Fibroblast of peridontal ligament (primary cell): ENCODE measurements at regions not wholly inside any gene's neighbourhood (a gene's known extent, or its start where the extent isn't known, plus 50 kb on each side); places are given as distances from the start of the nearest gene placed in this dataset.

Source experiments
- DNase-seq: peaks from one replicate; pipeline ENCODE4 v3.0.0-alpha.2; 2010; ENCODE audit errors: extremely low read depth

DNA sequence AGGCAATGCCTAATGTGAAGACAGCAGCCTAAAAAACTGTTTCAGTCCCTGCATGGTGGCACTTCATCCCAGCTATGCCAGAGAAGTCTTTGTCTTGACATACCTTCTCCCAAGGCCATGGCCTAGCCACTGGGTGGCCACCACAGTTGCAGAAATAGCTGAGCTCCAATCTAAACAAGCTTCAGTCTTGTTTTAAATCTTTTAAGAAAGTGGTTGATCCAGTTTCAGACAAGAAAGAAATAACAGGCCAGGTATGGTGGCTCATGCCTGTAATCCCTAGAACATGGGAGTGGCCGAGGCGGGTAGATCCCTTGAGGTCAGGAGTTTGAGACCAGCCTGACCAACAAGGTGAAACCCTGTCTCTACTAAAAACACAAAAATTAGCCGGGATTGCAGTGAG is 600.0 kb upstream of the PLXNA2 start:
- DNase-seq: no peak

DNA sequence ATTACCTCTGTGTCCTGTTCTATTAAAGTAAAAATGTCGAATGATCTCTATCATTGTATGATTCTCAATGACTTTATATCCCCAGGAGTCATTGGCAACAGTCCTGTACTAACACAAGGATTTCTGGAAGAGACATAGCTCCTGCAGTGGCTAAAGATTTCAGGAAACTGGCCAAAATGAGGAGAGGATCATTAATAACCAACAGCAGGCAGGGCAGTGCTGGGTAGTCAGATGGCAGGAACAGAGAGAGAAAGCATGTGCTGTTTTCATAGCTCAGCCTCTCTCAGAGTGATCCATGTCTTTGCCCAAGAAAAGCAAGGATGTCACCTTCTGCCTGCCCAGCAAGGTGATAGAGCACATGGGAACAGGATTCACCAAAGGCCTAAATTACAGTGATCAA is 604.7 kb upstream of the PLXNA2 start:
- DNase-seq: no peak

DNA sequence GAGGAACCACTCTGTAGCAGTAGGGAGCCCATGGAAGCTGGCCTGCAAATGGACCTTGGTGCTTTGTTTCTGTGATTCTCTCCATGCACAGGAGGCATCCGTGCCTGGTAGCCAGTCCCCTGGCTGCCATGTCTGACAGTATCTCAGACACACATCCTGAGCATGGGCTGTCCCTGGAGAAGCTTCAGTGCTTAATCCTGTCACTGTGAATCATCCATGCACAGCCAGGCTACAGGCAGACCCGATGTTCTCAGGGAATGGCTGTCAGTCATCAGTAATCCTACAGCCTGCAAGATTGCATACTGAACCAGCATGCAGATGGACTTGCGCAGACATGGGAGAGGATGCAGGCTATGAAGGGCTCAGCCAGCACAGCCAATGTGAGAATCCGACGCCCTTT is 606.3 kb upstream of the PLXNA2 start:
- DNase-seq: no peak

DNA sequence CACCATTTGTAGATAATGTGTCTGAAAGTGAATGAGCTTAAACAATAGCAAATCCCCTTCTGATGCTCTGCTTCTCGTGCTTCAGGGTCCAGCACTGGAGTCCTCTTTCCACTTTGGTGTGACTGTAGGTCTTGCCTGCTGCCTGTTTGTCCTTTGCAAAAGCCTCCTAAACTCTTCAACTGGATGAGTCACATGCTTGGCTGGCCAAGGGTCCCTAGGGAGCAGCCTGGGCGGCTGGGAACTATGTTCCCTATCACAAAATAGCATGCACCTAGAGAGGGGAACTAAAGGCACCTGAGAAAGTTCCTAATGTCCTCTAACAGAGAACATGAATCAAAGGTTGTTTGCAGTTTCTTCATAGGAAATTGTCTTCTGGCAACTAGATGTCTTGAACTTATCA is 607.2 kb upstream of the PLXNA2 start:
- DNase-seq: no peak

DNA sequence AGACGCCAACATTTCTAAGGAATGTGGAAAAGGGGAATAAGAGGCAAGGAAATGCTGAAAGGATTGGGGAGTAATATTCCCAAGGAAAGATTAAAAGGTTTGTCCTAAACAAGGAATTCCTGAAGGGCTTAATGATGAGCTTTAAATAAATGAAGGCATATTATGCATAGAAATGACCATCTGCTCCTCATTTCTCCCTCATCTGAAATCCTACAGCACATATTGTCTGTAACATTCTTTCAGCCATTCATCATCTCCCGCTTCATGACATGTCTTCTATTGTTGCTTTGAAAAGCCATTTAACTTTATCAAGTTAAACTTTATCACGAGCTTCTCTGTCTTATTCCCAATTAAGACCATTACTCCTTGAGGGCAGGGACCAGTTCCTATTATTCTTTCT is 608.7 kb upstream of the PLXNA2 start:
- no peak for DNase-seq

DNA sequence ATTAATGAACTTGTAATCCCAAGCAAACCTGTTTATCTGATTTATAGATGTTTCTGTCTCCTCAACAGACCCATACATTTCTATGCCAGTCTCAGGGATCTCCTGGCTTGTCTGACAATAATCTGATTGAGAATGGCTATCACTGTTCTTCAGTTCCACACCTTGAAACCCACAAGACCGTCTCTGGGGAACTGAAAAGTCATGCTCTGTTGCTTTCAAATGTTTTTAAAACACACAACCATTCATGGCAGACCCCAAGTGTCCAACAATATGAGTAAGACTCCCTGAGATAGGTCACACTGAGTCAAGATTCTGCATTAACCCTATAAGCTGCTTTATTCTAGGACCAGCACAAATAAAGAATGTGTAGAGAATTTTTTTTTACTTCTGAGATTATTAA is 611.2 kb upstream of the PLXNA2 start:
- no peak for DNase-seq

DNA sequence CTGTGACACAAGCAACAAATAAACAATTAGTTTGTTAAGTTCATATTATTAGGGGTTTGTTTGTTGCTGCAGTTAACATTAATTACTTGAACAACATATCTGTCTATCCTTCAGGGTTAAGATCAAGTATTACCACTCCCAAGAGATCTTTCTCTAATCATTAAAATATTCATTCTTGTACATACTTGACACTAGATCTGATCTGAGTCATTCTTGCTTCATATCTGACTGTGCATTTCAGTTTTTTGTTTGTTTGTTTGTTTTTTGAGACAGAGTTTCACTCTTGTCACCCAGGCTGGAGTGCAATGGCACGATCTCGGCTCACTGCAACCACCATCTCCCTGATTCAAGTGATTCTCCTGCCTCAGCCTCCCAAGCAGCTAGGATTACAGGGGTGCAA is 613.3 kb upstream of the PLXNA2 start:
- no peak for DNase-seq

DNA sequence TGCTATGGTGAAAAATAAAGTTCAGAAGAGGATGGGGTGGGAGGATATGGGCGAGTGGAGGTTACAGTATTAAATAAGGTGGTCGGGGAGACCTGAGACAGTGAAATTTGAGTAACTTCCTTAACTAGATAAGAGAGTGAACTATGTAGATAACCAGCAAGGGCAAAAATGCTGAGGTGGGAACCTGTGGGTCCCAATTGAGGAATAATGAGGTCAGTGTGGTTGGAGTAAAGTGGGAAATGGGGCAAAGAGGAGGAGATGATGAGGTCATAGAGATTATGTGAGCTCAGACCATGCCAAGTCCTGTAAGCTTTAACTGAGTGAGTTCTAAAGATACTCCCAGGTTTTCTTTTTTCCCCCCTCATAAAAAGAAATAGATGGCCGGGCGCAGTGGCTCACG is 614.6 kb upstream of the PLXNA2 start:
- no peak for DNase-seq

DNA sequence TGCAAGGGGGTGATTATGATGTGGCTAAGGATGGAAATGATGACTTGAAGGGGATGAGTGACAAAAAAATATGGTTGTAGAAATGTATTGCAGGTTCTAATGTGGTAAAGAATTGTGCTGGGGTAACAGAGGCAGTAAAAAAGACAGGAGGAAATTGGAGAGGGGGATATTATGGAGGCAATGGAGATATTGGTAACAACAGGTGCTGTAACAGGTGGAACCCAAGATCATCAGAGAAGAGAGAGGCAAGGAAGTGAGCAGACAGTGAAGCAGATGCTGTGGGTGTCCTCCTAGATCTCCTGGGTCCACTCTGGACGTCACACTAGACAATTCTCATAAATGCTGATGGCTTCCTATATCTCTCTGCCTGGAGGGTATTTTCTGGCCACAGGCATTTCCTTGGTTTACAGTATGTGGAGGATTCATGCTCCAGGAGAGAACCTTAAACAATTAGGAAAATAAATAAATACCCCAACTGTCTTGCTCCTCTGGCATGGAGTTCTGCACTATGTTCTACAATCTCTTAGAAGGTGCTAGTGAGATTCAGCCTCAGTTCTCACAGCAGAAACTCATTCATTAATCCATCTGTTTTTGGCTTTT is 620.3 kb upstream of the PLXNA2 start:
- DNase-seq: no peak

DNA sequence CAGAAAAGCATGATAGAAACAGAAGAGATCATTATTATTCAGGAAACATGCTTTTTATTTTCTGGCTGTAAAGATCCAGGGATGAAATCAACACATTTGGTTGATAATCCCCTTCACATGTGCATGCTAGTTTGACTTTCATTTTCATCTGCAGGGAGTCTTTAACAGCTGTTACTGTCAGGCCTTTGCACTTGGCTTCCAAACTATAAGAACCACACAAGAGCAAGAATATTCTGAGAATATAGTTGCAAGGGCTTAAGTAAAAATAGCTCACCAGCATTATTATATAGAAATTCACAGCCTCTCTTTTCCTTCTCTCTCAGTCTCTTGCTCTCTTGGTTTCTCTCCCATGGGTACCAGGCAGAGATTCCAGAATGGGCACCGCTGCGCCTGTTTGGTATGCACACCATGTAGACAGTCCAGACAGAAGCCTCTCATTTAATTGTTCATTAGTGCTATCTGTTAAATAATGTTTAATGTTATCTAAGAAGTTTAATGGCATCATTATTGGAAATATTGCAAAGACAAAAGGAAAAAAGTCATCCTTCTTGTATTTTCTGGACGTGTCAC is 622.3 kb upstream of the PLXNA2 start:
- DNase-seq: no peak

DNA sequence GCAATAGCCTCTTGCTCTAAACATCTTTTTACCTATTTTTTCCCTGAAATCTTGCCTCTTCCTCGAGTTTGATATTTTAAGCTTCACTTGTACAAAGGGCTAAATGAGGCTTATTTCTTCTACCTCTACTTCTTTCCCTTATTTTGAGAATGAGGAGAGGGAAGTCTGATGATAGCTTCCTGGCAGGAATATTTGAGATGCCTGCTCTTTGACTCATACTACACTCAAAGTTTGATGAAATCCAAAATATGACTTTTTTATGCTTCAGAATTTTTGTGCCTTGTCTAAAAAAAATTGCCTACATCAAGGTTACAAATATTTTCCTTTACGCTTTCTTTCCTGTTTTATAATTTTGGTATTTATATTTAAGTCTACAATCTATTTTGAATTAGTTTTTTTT is 624.4 kb upstream of the PLXNA2 start:
- DNase-seq: no peak

DNA sequence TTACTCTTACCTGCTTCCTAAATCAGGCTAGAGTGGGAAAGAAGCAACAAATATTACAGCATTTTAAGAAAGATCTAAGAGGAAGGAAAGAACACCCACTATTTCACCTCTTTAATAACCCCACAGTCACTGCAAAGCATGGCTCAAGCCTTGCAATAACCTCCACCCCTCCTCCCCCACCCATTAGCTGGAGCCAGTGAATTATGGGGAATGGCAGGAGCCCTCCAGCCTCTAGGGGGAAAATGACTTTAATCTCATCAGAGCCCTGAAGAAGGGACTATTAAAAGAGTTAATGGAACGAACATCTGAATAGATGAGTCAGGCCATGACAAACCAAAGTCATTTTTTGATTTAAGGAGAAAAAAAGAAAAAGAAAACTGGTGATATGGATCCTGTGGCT is 630.7 kb upstream of the PLXNA2 start:
- no peak for DNase-seq

DNA sequence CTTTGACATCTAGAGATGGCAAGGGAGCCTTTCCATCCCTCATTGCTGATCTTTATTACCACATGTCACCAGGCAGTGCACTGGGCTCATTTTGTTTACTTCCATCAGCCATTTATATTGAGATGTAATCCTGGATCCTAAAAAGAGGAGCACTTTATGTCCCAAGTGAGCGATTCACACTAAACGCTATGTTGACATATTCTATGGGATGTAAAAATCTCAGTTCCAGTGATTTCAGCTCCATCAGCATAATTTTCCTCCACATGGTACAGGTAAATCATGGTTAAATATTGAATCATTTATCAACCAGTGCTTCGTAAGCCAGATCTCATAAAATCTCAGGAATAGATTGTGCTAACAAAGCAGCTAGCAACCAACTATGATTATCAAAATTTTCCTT is 634.8 kb upstream of the PLXNA2 start:
- no peak for DNase-seq

DNA sequence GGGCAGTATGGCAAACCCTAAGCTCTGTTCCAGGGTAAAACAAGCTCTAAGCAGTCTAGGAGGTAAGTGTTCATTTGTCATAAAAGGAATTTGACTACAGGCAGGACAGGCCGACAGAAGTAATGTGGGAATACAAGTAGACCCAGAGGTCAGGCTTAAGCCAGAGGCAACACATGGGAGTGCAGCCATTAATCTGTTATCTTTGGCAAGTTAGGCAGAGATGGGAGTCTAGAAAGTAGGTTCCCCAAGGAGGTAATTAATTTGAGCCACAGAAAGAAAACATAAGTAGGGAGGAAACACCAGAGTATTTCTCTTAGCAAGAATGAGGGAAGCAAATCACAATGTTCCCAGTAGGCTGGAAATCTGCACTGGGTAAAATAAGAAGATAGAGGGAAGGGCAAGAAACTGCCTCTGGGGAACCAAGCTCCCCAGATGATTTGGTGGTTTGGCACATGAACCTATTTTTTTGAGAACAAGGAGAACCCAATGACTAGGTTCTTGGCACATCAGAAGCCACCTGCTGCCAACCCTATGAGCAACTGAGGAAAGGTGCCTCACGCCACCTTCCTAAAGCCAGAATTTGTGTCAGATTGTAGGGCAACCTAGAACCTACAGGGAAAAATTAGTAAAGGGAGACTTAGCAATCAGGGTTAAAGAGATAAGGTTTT is 636.4 kb upstream of the PLXNA2 start:
- DNase-seq: no peak

DNA sequence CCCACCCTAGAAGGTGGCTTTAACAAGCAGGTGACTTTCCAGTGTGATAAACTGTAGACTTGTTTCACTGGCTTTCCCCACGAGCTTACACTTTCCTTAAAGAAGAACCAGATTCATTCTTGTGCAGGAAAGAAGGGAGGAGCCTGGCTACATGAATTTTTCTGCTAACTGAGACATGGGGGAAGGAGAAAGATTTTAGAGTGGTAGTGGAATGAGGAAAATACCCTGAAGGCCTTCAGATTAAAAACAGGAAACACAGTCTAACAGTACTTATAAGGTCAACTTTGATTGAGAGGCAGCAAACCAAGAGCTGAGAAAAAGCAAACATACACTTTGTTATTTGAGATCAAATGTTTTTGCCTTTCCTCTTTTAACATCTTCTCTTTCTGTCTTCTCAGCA is 640.9 kb upstream of the PLXNA2 start:
- DNase-seq: no peak

DNA sequence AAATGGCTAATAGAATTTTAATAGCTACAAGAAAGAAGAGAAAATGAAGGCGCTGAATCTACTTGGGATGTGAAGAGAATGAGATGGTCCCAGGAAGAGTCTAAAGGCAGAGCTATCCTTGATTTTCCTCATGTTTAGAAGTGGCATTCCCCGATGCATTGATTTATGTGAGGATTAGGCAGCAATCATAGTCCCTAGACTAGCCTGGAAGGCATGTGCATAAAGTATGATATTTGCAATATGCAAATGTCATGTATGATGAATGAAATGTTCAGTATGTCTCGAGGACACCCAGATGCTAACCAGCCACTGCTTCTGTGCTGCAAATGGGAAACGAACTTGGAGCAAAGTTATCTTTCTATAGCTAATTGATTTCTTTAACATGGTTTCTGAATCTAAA is 641.5 kb upstream of the PLXNA2 start:
- no peak for DNase-seq

DNA sequence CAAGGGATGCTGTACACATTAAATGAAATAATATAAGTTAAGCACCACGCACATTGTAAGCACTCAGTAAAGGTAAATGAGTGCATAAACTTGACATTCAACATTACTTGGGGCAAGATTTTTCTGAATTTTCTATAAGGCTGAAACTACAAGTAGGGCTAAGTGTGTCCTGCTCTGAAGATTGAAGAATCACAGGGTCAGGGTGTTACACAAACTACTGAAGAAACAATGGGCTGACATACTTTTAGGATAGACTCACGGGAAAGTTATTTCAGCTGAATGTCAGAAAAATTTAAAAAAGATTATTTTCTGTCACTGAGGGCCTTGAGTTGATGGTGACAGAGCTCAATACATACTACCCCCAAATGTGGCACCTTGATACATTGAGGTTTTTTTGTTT is 644.2 kb upstream of the PLXNA2 start:
- DNase-seq: no peak

DNA sequence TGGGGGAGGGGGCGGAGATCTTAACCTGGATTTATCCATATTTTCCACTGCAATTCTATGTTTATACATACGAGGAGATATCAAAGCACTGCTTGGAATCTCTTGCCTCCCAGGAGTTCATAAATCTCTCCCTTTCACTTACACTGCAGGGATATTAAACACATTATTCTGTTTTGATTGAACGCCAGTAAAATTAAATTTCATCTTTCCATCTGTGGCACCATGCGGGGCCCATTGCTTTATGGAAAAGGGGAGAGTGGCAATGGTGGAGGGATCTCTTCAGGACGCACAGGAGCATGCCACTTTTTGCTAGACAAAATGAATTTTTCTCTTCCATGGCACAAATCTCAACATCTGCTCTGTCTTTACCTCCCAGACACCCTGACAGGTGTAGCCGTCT is 648.0 kb upstream of the PLXNA2 start:
- no peak for DNase-seq

DNA sequence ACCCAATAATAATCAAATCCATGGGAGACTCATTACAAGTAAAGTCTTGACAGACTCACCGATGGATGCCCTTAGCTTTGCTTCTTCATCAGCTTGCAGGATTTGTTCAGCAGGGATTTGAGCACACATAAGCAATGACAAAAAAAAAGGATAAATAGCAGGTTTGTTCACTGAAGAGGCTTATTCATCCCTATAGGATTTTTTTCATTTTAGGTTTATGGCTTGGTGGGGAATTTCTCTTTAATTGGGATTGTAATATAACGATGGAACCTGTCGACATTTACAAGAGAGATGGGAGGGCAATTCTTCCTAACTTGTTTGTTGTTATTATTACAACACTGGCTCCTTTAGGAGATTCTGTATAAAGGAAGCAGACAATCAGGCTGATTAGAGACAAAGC is 649.1 kb upstream of the PLXNA2 start:
- DNase-seq: no peak

DNA sequence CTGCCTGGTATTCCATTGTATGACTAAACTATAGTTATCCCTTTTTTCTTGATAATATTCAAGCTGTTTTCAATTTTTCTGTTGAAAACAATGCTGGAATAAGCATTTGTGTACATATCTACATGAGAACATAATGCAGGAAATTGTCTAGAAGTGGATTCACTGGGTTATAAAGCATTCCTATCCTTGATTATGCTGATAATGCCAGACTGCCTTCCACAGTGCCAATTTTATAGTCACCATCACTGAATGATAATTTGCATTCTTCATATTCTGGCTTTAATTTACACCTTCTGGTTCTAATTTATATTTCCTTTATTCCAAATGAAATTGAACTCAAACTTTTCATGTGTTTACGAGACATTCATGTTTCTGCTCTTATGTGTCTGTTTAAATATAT is 651.0 kb upstream of the PLXNA2 start:
- DNase-seq: no peak

DNA sequence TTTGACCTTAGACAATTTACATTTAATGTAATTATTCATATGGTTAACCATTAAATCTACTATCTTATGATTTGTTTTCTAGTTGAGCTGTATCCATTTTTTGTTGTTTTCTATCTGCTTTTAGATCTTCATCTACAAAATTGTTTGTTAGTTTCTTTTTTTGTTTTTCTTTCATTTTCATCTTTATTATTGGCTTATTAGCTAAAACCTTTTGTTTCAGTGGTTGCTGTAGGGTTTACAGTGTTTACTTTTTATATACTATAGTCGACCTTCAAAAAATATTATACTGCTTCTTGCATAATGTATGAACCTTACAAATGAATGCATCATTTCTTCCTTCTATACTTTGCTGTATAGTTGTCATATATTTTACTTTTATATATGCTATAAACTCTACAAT is 651.6 kb upstream of the PLXNA2 start:
- DNase-seq: no peak

DNA sequence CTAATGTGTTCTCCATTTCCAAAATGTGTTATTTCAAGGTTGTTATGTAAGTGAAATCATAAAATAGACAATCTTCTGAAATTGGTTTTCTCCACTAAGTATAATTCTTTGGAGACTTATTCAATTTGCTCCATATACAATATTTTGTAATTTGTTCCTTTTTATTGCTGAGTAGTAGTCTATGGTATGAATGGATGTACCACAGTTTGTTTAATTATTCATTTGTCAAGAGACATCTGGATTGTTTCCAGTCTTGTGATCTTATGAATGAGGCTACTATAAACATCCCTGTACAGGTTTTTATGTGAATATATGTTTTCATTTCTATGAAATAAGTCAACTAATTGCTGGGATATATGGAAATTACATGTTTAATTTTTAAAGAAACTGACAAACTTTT is 652.6 kb upstream of the PLXNA2 start:
- no peak for DNase-seq

DNA sequence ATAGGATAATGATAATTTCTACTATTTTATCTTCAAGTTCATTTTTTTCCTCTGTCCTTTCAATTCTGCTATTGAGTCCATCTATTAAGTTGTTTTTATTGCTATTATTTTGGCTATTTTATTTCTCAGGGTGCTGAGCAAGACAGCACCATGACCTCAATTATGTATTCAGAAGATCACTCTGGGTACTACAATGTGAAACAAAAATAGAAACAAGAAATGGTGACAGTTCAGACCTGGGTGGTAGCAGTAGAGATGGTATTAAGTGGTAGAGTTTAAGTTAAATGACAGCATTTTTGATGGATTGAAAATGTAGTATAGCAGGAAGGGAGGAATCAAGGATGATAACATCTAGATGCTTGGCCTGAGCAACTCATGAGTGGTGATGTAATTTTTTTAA is 655.3 kb upstream of the PLXNA2 start:
- no peak for DNase-seq
